SK-N-SH (cell line): ENCODE measurements at regions not wholly inside any gene's neighbourhood (a gene's known extent, or its start where the extent isn't known, plus 50 kb on each side); places are given as distances from the start of the nearest gene placed in this dataset.

Source experiments
- CTCF ChIA-PET: fragments of 300-600, 350-600 bp; formaldehyde crosslinking; extraction: SDS; loops from one replicate; lab custom pipeline; 2021; lab: Yijun Ruan, JAX
- POLR2A ChIA-PET: fragments of 350-600 bp; sonication (Branson Sonifier 250); formaldehyde crosslinking; extraction: SDS; loops from one replicate; lab custom pipeline; 2020; ENCODE audit warnings: antibody characterized with exemption, inconsistent platforms; lab: Yijun Ruan, JAX
- DNase-seq: peaks from one replicate; pipeline ENCODE4 v3.0.0; 2012
- H2AFZ ChIP-seq: fragments of 200-600 bp; sonication (generic); 2 replicates; pipeline ENCODE4 v1.8.1; 2016; ENCODE audit warnings: antibody characterized with exemption, mild to moderate bottlenecking, low read depth
- H3F3A ChIP-seq: fragments of 200-600 bp; sonication (generic); replicated peaks from 2 replicates; pipeline ENCODE3; 2016; ENCODE audit warnings: antibody characterized with exemption, mild to moderate bottlenecking; ENCODE audit not compliant: insufficient read depth
- H3K27ac ChIP-seq, 2 experiments: fragments of 200-500 bp in 1 of 2; fragments of 200-600 bp in 1 of 2; sonication (Bioruptor generic) in 1 of 2; sonication (generic), shearing (Covaris generic) in 1 of 2; 2 replicates each; pipeline versions ENCODE4 v1.5.1 to v1.6.1; 2014 to 2016; ENCODE audit warnings: low read depth in 2 of 2, inconsistent platforms in 1 of 2, low read length in 1 of 2, mild to moderate bottlenecking in 1 of 2, mixed read lengths in 1 of 2
- H3K27me3 ChIP-seq: fragments of 200-600 bp; sonication (generic), shearing (Covaris generic); 2 replicates; pipeline ENCODE4 v1.6.1; 2016; ENCODE audit warnings: mixed run types; ENCODE audit not compliant: insufficient read depth
- H3K36me3 ChIP-seq, 2 experiments: fragments of 200-500 bp in 1 of 2; fragments of 200-600 bp in 1 of 2; sonication (Bioruptor generic) in 1 of 2; sonication (generic) in 1 of 2; replicated peaks in 1 of 2; 2 replicates each; pipeline versions ENCODE3 to v1.5.1; 2014 to 2016; ENCODE audit warnings: low read length in 1 of 2, mild to moderate bottlenecking in 1 of 2; ENCODE audit not compliant: insufficient read depth in 2 of 2, control insufficient read depth in 1 of 2
- H3K4me1 ChIP-seq, 2 experiments: fragments of 200-500 bp in 1 of 2; fragments of 200-600 bp in 1 of 2; sonication (Bioruptor generic) in 1 of 2; sonication (generic), shearing (Covaris generic) in 1 of 2; 2 replicates each; pipeline versions ENCODE4 v1.5.1 to v1.6.1; 2014 to 2016; ENCODE audit warnings: low read depth in 1 of 2, low read length in 1 of 2, mixed run types in 1 of 2; ENCODE audit not compliant: insufficient read depth in 2 of 2, control insufficient read depth in 1 of 2
- H3K4me2 ChIP-seq: fragments of 200-600 bp; sonication (generic), shearing (Covaris generic); 2 replicates; pipeline ENCODE4 v1.6.1; 2017; ENCODE audit warnings: mixed run types
- H3K4me3 ChIP-seq, 2 experiments: fragments of 200-500 bp in 1 of 2; fragments of 200-600 bp in 1 of 2; sonication (Bioruptor generic) in 1 of 2; sonication (generic), shearing (Covaris generic) in 1 of 2; 2 replicates each; pipeline versions ENCODE4 v1.5.1 to v1.8.1; 2014 to 2016; ENCODE audit warnings: low read depth in 2 of 2, inconsistent platforms in 1 of 2, low read length in 1 of 2, mild to moderate bottlenecking in 1 of 2, mixed read lengths in 1 of 2, moderate library complexity in 1 of 2
- H3K79me2 ChIP-seq: fragments of 200-600 bp; sonication (generic); 2 replicates; pipeline ENCODE4 v1.8.1; 2017; ENCODE audit warnings: mild to moderate bottlenecking; ENCODE audit not compliant: insufficient read depth
- H3K9ac ChIP-seq: fragments of 200-600 bp; sonication (generic); 2 replicates; pipeline ENCODE4 v1.6.1; 2017; ENCODE audit warnings: mixed run types
- H3K9me2 ChIP-seq: fragments of 200-600 bp; sonication (generic); 2 replicates; pipeline ENCODE4 v1.6.1; 2017; ENCODE audit warnings: mixed run types
- H3K9me3 ChIP-seq: fragments of 200-600 bp; sonication (generic); 2 replicates; pipeline ENCODE4 v1.6.1; 2017; ENCODE audit warnings: mixed run types, mild to moderate bottlenecking, moderate library complexity
- H4K20me1 ChIP-seq: fragments of 200-600 bp; sonication (generic); 2 replicates; pipeline ENCODE4 v1.6.1; 2017; ENCODE audit warnings: mild to moderate bottlenecking, mixed run types; ENCODE audit not compliant: insufficient read depth
- CHD2 ChIP-seq: fragments of 150-350 bp; IDR thresholded peaks from 2 replicates; pipeline ENCODE4 v1.6.1; 2018; ENCODE audit warnings: low read length; ENCODE audit not compliant: partially characterized antibody
- FOSL2 ChIP-seq: IDR thresholded peaks from 2 replicates; pipeline ENCODE4 v1.4.0; 2012; ENCODE audit warnings: low read depth, mild to moderate bottlenecking, moderate library complexity, borderline replicate concordance
- FOXJ3 ChIP-seq: sonication (generic); formaldehyde crosslinking; IDR thresholded peaks from 2 replicates; pipeline ENCODE4 v1.5.1; 2020; ENCODE audit warnings: mild to moderate bottlenecking, missing genetic modification reagents
- FOXM1 ChIP-seq: IDR thresholded peaks from 2 replicates; pipeline ENCODE4 v1.4.0; 2012; ENCODE audit warnings: low read depth, mild to moderate bottlenecking
- GABPA ChIP-seq: IDR thresholded peaks from 2 replicates; pipeline ENCODE4 v1.4.0; 2012; ENCODE audit warnings: low read depth, mild to moderate bottlenecking
- GATA2 ChIP-seq: sonication (generic); formaldehyde crosslinking; IDR thresholded peaks from 2 replicates; pipeline ENCODE4 v1.5.0; 2020; ENCODE audit warnings: mild to moderate bottlenecking, missing genetic modification reagents
- IRF3 ChIP-seq: fragments of 150-350 bp; IDR thresholded peaks from 2 replicates; pipeline ENCODE4 v1.6.1; 2016; ENCODE audit warnings: mild to moderate bottlenecking, low read depth, low read length
- JUND ChIP-seq: IDR thresholded peaks from 2 replicates; pipeline ENCODE4 v1.4.0; 2012
- MAX ChIP-seq: IDR thresholded peaks from 2 replicates; pipeline ENCODE4 v1.4.0; 2012; ENCODE audit warnings: low read depth
- MEF2A ChIP-seq: IDR thresholded peaks from 2 replicates; pipeline ENCODE4 v1.4.0; 2012; ENCODE audit warnings: low read depth, borderline replicate concordance
- MXI1 ChIP-seq: IDR thresholded peaks from 2 replicates; pipeline ENCODE4 v1.6.1; 2012; ENCODE audit warnings: mild to moderate bottlenecking, low read depth, low read length, improper control_type of control experiment
- NFIC ChIP-seq: IDR thresholded peaks from 2 replicates; pipeline ENCODE4 v1.4.0; 2012; ENCODE audit warnings: borderline replicate concordance
- NRF1 ChIP-seq: IDR thresholded peaks from 2 replicates; pipeline ENCODE4 v1.6.1; 2012; ENCODE audit warnings: low read depth, mild to moderate bottlenecking, low read length
- POLR2AphosphoS5 ChIP-seq: IDR thresholded peaks from 2 replicates; pipeline ENCODE4 v1.6.1; 2012; ENCODE audit warnings: low read depth, low read length
- RAD21 ChIP-seq: IDR thresholded peaks from 2 replicates; pipeline ENCODE4 v1.6.1; 2012; ENCODE audit warnings: mild to moderate bottlenecking, low read length
- RCOR1 ChIP-seq: fragments of 150-350 bp; IDR thresholded peaks from 2 replicates; pipeline ENCODE4 v1.6.1; 2017; ENCODE audit warnings: antibody characterized with exemption, low read length
- RFX5 ChIP-seq: IDR thresholded peaks from 2 replicates; pipeline ENCODE4 v1.6.1; 2012; ENCODE audit warnings: mild to moderate bottlenecking, improper control_type of control experiment, low read length
- SMC3 ChIP-seq: IDR thresholded peaks from 2 replicates; pipeline ENCODE4 v1.6.1; 2012; ENCODE audit warnings: low read depth, low read length, improper control_type of control experiment
- USF2 ChIP-seq: fragments of 150-350 bp; IDR thresholded peaks from 2 replicates; pipeline ENCODE4 v1.6.1; 2017; ENCODE audit warnings: antibody characterized with exemption, low read length, low read depth, borderline replicate concordance
- YY1 ChIP-seq: IDR thresholded peaks from 2 replicates; pipeline ENCODE4 v1.4.0; 2012; ENCODE audit warnings: low read depth, mild to moderate bottlenecking
- WGBS: methylation state at CpG from one replicate; pipeline ENCODE4 v1.1.6; 2017; ENCODE audit warnings: low lambda C conversion rate; 5-methylcytosine and 5-hydroxymethylcytosine counted together
- TF ChIP-seq, protein P1 (sequence below): IDR thresholded peaks from 2 replicates; pipeline ENCODE4 v1.6.1; 2012; ENCODE audit warnings: mild to moderate bottlenecking, low read depth, low read length, moderate library complexity

GRCh38 chr22:27115816-27116256, 458.4 kb downstream of the MIAT start:
- ChIA-PET CTCF (no interaction called here), POLR2A (no interaction called here)
- peaks cover 6 to 14% of the 10 kb centered on the region in 2 experiments for H3K4me1 ChIP-seq
- no peaks in the 10 kb centered on the region for H3K9me2 ChIP-seq
- TF ChIP-seq NFIC: no peak
- TF ChIP-seq USF2: no peak
- TF ChIP-seq RAD21: no peak
- no peak for TF ChIP-seq SMC3
- TF ChIP-seq RCOR1: no peak
- no peak for TF ChIP-seq FOSL2
- no peak for TF ChIP-seq CHD2
- TF ChIP-seq MXI1: no peak
- no peak for TF ChIP-seq NRF1
- TF ChIP-seq YY1: no peak
- no peaks in the 10 kb centered on the region for H4K20me1 ChIP-seq
- H3K27ac ChIP-seq: no peak overlapping the region
- H3F3A ChIP-seq: peaks cover 20% of the 10 kb centered on the region
- H3K79me2 ChIP-seq: no peaks in the 10 kb centered on the region
- H3K9me3 ChIP-seq: no peaks in the 10 kb centered on the region
- no peaks in the 10 kb centered on the region for H3K36me3 ChIP-seq
- H3K9ac ChIP-seq: no peak overlapping the region
- H3K4me2 ChIP-seq: no peak overlapping the region
- DNase-seq: no peak
- no peaks in the 10 kb centered on the region for H3K27me3 ChIP-seq
- H3K4me3 ChIP-seq: no peak overlapping the region
- no peak overlapping the region for H2AFZ ChIP-seq
- 18% methylated on average over 5 of the region's 5 CpGs for WGBS

GRCh38 chr22:27116312-27117086, 459.1 kb downstream of the MIAT start:
- no peak for TF ChIP-seq MEF2A
- TF ChIP-seq RAD21: no peak
- no peak for TF ChIP-seq JUND
- no peak for TF ChIP-seq USF2
- no peak for TF ChIP-seq RFX5
- no peak for TF ChIP-seq GABPA
- no peak for TF ChIP-seq FOXJ3 (CRISPR knock-in tag)
- TF ChIP-seq IRF3: no peak
- TF ChIP-seq GATA2 (CRISPR knock-in tag): no peak
- no peak for TF ChIP-seq FOXM1
- TF ChIP-seq MXI1: no peak
- no peak for TF ChIP-seq NRF1
- TF ChIP-seq FOSL2: no peak
- TF ChIP-seq POLR2AphosphoS5: no peak
- TF ChIP-seq YY1: no peak
- no peak for TF ChIP-seq NFIC
- TF ChIP-seq, protein P1, sequence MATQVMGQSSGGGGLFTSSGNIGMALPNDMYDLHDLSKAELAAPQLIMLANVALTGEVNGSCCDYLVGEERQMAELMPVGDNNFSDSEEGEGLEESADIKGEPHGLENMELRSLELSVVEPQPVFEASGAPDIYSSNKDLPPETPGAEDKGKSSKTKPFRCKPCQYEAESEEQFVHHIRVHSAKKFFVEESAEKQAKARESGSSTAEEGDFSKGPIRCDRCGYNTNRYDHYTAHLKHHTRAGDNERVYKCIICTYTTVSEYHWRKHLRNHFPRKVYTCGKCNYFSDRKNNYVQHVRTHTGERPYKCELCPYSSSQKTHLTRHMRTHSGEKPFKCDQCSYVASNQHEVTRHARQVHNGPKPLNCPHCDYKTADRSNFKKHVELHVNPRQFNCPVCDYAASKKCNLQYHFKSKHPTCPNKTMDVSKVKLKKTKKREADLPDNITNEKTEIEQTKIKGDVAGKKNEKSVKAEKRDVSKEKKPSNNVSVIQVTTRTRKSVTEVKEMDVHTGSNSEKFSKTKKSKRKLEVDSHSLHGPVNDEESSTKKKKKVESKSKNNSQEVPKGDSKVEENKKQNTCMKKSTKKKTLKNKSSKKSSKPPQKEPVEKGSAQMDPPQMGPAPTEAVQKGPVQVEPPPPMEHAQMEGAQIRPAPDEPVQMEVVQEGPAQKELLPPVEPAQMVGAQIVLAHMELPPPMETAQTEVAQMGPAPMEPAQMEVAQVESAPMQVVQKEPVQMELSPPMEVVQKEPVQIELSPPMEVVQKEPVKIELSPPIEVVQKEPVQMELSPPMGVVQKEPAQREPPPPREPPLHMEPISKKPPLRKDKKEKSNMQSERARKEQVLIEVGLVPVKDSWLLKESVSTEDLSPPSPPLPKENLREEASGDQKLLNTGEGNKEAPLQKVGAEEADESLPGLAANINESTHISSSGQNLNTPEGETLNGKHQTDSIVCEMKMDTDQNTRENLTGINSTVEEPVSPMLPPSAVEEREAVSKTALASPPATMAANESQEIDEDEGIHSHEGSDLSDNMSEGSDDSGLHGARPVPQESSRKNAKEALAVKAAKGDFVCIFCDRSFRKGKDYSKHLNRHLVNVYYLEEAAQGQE: no peak
- no peak for TF ChIP-seq MAX
- TF ChIP-seq SMC3: no peak
- H3K9me2 ChIP-seq: no peaks in the 10 kb centered on the region
- peaks cover 0 to 9% of the 10 kb centered on the region in 2 experiments; a peak in 2 of 4 replicates for H3K4me1 ChIP-seq
- 45% methylated on average over 2 of the region's 2 CpGs for WGBS
- no peak overlapping the region for H3K4me2 ChIP-seq
- ChIA-PET CTCF (no interaction called here), POLR2A (no interaction called here)
- no peaks in the 10 kb centered on the region for H3K79me2 ChIP-seq
- no peaks in the 10 kb centered on the region for H3K36me3 ChIP-seq
- no peak overlapping the region for H3K4me3 ChIP-seq
- no peak for DNase-seq
- H3K9me3 ChIP-seq: no peaks in the 10 kb centered on the region
- no peaks in the 10 kb centered on the region for H3K27me3 ChIP-seq
- no peak overlapping the region for H3K27ac ChIP-seq
- H2AFZ ChIP-seq: no peak overlapping the region
- H3F3A ChIP-seq: peaks cover 20% of the 10 kb centered on the region
- no peaks in the 10 kb centered on the region for H4K20me1 ChIP-seq
- H3K9ac ChIP-seq: no peak overlapping the region
